Right lobe of liver (tissue), 6 donors: ENCODE measurements at regions not wholly inside any gene's neighbourhood (a gene's known extent, or its start where the extent isn't known, plus 50 kb on each side); places are given as distances from the start of the nearest gene placed in this dataset.

ENCODE experiments used
- ATAC-seq, 4 donors: fragments of 200-7000 bp; cut with Tn5 transposase; one replicate each; pipeline ENCODE4 v1.9.1; 2020; ENCODE audit warnings: mild to moderate bottlenecking in 4 of 4, moderate library complexity in 4 of 4
- DNase-seq, 3 donors: peaks; one replicate each; pipeline ENCODE4 v3.0.0-alpha.2; 2020
- H3K27ac ChIP-seq, 3 donors: fragments of 200-600 bp; one replicate each; pipeline ENCODE4 v1.8.0; 2022
- H3K27me3 ChIP-seq, 2 donors: fragments of 200-600 bp; one replicate each; pipeline ENCODE4 v1.8.0; 2022
- H3K36me3 ChIP-seq, 4 donors: fragments of 200-600 bp; sonication (generic) in 1 of 4; one replicate each; pipeline versions ENCODE4 v1.5.1 to v1.8.0; 2017 to 2022; ENCODE audit warnings: control low read depth in 1 of 4
- H3K4me1 ChIP-seq, 4 donors: fragments of 200-600 bp; sonication (generic) in 1 of 4; one replicate each; pipeline versions ENCODE4 v1.5.1 to v1.8.0; 2017 to 2022; ENCODE audit warnings: control low read depth in 1 of 4
- H3K4me3 ChIP-seq, 3 donors: fragments of 200-600 bp; one replicate each; pipeline ENCODE4 v1.8.0; 2022
- H3K9me3 ChIP-seq, 4 donors: fragments of 200-600 bp; sonication (generic) in 1 of 4; one replicate each; pipeline versions ENCODE4 v1.5.1 to v1.8.0; 2017 to 2022; ENCODE audit warnings: control low read depth in 1 of 4
- CTCF ChIP-seq, 4 donors: fragments of 200-600 bp in 3 of 4; fragments of 450-650 bp in 1 of 4; IDR thresholded peaks; one replicate each; pipeline versions ENCODE4 v1.5.1 to v1.8.0; 2016 to 2022; ENCODE audit warnings: antibody characterized with exemption in 4 of 4, mild to moderate bottlenecking in 2 of 4
- POLR2A ChIP-seq: fragments of 450-650 bp; IDR thresholded peaks from one replicate; pipeline ENCODE4 v1.6.1; 2017; ENCODE audit warnings: antibody characterized with exemption, mild to moderate bottlenecking
- WGBS: methylation state at CpG from one replicate; pipeline ENCODE4 v1.1.6; 2018; ENCODE audit warnings: low coverage, low lambda C conversion rate; ENCODE audit not compliant: insufficient coverage; ENCODE audit errors: missing lambda C conversion rate; 5-methylcytosine and 5-hydroxymethylcytosine counted together
- intact Hi-C, 2 donors: fragments of 100-400 bp; cut with DNase I; formaldehyde crosslinking; loops; one replicate each; pipeline versions ENCODE4 v1.11.2 to v1.14.1; 2022
- donor health status: DM: no; HTN: yes; CAD: no.
- donor health status: DM: no; HTN: no; CAD: no.
- donor health status: DM: no; HTN: no; CAD: no.
- donor health status: DM: no; HTN: yes; CAD: no.
- donor health status: DM: no; HTN: yes; CAD: no.

- Histone ChIP-seq H3K36me3 (no peaks in the 10 kb centered on the region), H3K27ac (no peak overlapping the region), H3K27me3 (no peaks in the 10 kb centered on the region), H3K4me1 (no peaks in the 10 kb centered on the region), H3K4me3 (no peak overlapping the region), H3K9me3 (no peaks in the 10 kb centered on the region)
- WGBS: 6% methylated on average over 1 of the region's 1 CpG
- DNase-seq (no peak), ATAC-seq (no peak)
- intact Hi-C loops: no loop called here
- TF ChIP-seq CTCF (IDR thresholded peaks at IDR 0.05): no peak
- no peak for TF ChIP-seq POLR2A
Measured at GRCh38 chrX:96140796-96141195, 543.8 kb upstream of the DIAPH2 start.

- intact Hi-C loops: no loop called here
- Histone ChIP-seq H3K4me3 (no peak overlapping the region), H3K9me3 (no peaks in the 10 kb centered on the region), H3K4me1 (no peaks in the 10 kb centered on the region), H3K27me3 (no peaks in the 10 kb centered on the region), H3K27ac (no peak overlapping the region), H3K36me3 (no peaks in the 10 kb centered on the region)
- ATAC-seq: no peak
- DNase-seq: no peak
- TF ChIP-seq CTCF (IDR thresholded peaks at IDR 0.05) (no peak), POLR2A (no peak)
Measured at GRCh38 chrX:96147681-96148080, 537.0 kb upstream of the DIAPH2 start.

GRCh38 chrX:96170626-96171025 is 514.0 kb upstream of the DIAPH2 start:
- TF ChIP-seq CTCF (IDR thresholded peaks at IDR 0.05): no peak
- TF ChIP-seq POLR2A: no peak
- Histone ChIP-seq H3K36me3 (no peaks in the 10 kb centered on the region), H3K4me1 (no peaks in the 10 kb centered on the region), H3K9me3 (no peaks in the 10 kb centered on the region), H3K4me3 (no peak overlapping the region), H3K27ac (no peak overlapping the region), H3K27me3 (no peaks in the 10 kb centered on the region)
- DNase-seq (no peak), ATAC-seq (no peak)
- intact Hi-C loops: no loop called here
- 33% methylated on average over 1 of the region's 1 CpG for WGBS

- no peak for TF ChIP-seq POLR2A
- TF ChIP-seq CTCF (IDR thresholded peaks at IDR 0.05): no peak
- Histone ChIP-seq H3K27ac (no peak overlapping the region), H3K4me1 (no peaks in the 10 kb centered on the region), H3K9me3 (no peaks in the 10 kb centered on the region), H3K27me3 (no peaks in the 10 kb centered on the region), H3K36me3 (no peaks in the 10 kb centered on the region), H3K4me3 (no peak overlapping the region)
- intact Hi-C loops: no loop called here
- no peak for ATAC-seq
- 49% methylated on average over 3 of the region's 3 CpGs for WGBS
- DNase-seq: no peak
Measured at GRCh38 chrX:96176921-96177320, 507.7 kb upstream of the DIAPH2 start.

- Histone ChIP-seq H3K27me3 (no peaks in the 10 kb centered on the region), H3K4me3 (no peak overlapping the region), H3K9me3 (no peaks in the 10 kb centered on the region), H3K27ac (no peak overlapping the region), H3K36me3 (no peaks in the 10 kb centered on the region), H3K4me1 (no peaks in the 10 kb centered on the region)
- no peak for DNase-seq
- no peak for ATAC-seq
- 25% methylated on average over 4 of the region's 4 CpGs for WGBS
- no peak for TF ChIP-seq CTCF (IDR thresholded peaks at IDR 0.05)
- no peak for TF ChIP-seq POLR2A
- intact Hi-C loops: no loop called here
Measured at GRCh38 chrX:96181605-96182004, 503.0 kb upstream of the DIAPH2 start.
